SHP77 (cell line): ENCODE measurements at regions not wholly inside any gene's neighbourhood (a gene's known extent, or its start where the extent isn't known, plus 50 kb on each side); places are given as distances from the start of the nearest gene placed in this dataset.
A peak's percentile ranks its signal among the peaks of the same experiment; 100 is the strongest.

Experiments
- DNase-seq, 2 experiments: peaks; one replicate each; lab custom pipeline; 2025; lab: John Stamatoyannopoulos, UW

- no peak for DNase-seq
Observed at GRCh38 chr20:40449144-40449690, 239.8 kb downstream of the MAFB start.

GRCh38 chr20:40446888-40447287 is 242.1 kb downstream of the MAFB start:
- DNase-seq, result no peak

GRCh38 chr20:40444516-40444915 is 244.5 kb downstream of the MAFB start:
- DNase-seq, result no peak

DNA sequence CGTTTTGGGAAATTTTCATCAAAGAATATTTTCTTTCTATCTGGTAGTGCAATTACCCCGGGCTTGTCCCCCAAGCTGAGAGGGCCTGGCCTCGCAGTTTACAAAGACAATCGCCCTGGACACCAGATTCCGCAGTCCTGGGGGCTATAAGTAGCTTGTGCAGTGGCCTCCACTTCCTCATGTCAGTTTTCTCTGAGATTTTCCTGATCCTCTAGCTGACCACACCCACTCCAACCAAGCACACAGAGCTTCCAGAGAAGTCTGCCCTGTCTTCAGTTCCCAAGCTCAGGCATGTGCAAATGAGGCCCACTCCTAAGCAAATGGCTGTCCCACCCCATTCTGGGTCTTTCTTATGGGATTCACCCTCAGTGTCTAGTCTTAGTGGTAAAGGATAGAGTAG is 245.3 kb downstream of the MAFB start:
- no peak for DNase-seq

DNA sequence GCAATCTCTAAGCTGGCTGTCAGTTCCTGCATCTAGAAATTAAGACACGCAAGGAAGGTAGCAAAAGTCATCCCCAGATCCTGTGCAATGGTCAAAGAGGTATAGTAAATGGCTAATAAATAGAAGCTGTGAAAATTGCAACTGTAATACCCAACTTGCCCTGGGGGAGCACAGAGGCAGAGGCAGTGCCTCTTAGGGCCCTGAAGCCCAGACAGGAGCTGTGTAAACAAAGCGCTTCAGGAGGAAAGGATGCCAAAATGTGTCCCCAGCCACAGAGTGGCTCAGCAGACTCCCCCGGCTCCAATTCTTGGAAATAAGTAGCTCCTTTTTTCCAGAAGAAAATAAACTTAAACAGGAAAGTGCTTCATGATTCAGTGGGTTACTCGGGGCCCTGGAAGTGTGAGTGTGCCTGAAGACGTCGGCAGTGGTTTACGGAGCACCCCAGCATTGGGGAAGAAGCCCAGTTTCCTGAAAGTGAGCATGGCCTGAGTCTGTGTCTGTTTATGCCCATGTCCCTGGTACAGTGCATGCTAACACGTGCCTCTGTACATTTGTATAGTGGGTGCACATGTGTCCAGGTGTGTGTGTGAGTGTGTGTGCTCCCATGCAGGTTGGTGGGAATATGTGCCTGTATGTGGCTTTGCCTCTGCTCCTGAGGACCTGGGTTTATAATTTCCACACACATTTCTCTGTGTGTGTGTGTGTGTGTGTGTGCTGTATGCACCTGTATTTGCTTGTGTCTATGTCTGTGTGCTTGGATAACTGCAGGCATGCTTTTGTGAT is 246.7 kb downstream of the MAFB start:
- peak in 1 of 2 experiments; percentile 8 for DNase-seq

DNA sequence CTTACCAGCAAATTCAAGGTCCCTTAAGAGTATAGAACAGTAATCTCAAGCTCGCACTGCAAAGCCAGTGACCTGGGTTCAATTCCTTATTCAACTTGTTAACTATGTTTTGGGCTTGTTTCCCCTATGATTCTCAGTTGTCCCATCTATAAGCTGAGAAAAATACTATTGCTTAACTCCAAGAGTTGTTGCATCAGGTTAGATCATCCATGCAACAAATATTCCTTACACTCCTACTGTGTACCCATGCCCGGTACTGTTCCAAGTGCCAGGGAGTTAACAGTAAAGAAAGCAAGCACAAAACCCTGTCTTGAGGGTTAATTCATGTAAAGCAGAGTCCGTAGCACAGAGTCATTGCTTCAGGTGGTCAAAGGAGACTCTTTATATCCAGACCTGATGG is 247.3 kb downstream of the MAFB start:
- DNase-seq, result no peak

- no peak for DNase-seq
Observed at GRCh38 chr20:40438161-40438830, 250.7 kb downstream of the MAFB start.

DNA sequence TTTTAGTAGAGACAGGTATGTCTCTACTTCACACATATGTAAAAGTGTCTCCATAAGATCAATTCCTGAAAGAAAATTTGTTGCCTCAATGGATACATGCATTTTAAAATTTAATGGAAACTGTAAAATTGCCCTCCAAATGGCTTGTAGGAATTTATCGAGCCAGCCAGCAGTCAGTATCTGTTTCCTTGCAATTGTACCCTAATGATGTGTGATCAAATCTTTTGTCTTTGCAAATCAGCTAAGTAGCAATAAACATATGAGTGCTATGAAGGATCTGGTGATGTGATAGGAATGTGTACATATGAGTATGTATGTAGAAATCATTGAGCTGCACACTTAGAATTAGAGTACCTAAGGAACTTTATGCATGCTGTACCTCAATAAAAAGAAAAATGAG is 253.0 kb downstream of the MAFB start:
- no peak for DNase-seq

DNA sequence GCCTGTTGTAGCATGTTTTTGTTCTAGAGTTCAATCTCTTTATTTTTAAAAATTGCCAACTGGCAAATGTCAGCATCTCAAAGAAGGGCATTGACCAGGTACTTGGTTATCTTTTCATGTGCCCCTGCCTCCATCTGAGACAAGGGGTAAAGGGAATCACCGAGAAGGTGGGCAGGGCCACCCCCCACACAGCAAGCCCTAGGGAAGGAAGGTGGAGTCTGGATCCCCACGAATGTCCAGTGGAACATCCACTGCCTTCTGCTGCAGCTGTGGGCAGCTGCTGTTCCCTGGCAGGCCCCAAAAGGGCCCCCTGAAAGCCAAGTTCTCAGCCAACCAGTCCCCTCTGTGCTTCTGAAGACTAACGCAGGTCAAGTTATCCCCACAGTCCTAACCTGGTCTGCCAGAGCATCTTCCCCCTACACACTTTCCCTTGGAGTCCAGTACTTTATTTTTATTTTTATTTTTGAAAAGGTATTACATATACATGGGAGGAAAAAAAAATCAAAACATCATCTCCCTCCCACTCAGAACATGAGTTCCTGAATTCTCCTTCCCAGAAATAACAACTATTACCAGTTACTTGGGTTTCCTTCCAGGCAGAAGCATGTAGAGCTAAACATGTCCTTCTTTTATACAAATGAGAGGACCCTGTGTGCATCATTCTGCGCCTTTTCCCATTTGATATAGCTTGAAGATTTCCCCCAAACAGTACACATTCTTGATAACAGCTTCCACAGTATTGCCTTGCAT is 253.7 kb downstream of the MAFB start:
- no peak for DNase-seq

- no peak for DNase-seq
Observed at GRCh38 chr20:40434122-40434521, 254.9 kb downstream of the MAFB start.

GRCh38 chr20:40433341-40433861 is 255.6 kb downstream of the MAFB start:
- DNase-seq, result no peak

DNA sequence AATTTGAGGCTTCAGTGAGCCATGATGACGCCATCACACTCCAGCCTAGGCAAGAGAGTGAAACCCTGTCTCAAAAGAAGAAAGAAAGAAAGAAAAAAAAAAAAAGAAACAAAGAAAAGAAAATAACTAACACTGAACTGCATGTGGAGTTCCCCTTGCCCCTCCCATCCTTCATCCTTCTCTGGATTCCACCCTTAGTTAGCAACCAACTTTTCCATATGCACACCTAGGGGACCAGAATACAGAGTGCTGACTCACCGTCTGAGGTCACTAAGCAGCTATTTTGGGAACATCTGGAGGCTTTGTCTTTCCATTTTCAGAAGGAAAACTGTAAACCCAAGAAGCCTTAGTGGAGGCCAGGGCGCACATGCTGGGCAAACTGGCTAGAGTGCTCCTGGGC is 257.4 kb downstream of the MAFB start:
- DNase-seq, result no peak

- no peak for DNase-seq
Observed at GRCh38 chr20:40431112-40431511, 257.9 kb downstream of the MAFB start.

DNA sequence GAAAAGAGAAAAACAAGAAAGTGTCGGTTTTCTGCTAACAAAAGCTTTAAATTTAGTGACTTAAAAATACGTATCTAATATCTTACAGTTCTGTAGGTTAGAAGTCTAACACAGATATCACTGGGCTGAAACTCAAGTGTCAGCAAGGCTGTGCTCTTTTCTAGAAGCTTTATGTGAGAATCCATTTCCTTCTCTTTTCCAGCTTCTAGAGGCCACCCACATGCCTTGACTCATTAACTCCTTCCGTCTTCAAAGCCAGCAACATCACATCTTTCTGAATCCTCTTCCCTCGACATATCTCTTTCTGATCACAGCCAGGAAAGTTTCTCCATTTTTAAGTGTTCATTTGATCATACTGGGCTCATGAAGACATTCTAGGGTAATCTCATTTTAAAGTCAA is 262.0 kb downstream of the MAFB start:
- DNase-seq, result no peak

DNA sequence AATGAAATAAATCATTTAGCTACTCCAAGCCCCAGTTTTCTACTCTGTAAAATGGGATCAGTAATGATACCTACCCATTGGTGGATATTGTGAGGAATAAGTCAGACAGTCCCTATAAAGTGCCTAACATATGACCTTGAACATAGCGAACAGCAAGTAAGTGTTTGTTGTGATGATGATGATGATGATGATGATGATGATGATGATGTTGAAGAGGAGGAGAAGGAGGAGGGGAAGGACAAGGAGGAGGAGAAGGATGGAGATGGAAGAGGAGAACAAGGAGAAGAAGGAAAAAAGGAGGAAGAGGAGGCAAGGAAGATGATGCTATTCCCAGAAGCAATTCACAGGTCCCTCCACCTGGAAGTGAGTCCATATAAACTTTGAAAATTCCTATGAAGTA is 264.3 kb downstream of the MAFB start:
- DNase-seq, result no peak

GRCh38 chr20:40422656-40423055 is 266.4 kb downstream of the MAFB start:
- DNase-seq, result no peak

DNA sequence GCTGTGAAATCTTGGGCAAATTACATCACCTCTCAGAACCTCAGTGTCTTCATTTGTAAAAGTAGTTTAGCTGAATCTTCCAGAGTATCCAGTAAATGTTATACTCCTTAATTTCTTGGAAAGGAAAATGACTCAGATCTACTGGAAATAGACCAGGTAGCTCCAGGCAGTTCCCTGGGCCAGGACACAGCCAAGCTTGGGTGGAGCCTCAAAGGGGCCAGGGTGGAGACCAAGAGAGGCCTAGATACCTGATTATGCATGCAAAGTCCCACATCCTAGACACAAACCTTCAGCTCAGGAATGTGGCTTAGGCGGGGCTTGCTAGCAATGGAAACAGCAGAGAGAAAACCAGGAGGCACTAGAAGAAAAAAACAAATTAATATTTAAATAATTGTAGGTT is 272.8 kb downstream of the MAFB start:
- DNase-seq, result no peak

DNA sequence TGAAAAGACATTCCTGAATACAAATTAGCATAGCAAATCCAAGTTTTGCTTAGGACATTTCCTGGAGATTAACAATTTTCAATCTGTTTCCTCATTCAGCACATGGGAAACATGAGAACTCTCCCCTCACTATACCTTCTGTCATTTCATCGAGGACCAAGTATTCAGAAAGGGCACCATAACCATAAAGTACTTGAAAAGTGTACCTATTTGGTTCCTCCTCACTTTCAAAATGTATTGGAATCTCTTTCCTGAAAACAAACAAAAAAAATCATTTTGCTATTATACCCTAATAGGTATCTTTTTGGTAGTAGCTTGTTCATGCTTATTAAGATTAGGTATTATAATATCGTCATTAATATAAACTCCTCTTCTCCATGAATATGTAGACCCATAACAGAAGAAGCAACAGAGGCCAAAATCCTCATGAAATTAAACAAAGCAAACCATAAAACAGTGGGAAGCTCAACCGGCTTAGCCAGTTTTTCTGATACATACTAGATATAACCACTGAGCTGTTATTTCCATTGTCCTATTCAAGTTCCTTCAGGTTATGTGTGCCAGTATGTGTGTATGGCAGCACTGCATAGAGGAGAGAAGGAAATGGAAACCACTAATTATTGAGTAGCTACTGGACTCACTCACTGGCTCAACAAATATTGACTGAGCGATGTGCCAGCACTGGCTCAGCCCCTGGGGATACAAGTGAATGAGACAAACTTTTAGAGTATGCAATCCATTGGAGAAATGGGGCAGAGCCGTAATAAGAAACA is 274.0 kb downstream of the MAFB start:
- no peak for DNase-seq

GRCh38 chr20:40410028-40410427 is 279.0 kb downstream of the MAFB start:
- DNase-seq, result no peak

- no peak for DNase-seq
Observed at GRCh38 chr20:40397467-40397866, 291.6 kb downstream of the MAFB start.

GRCh38 chr20:40393197-40394079 is 295.6 kb downstream of the MAFB start:
- no peak for DNase-seq
